ENCODE measurements at regions not wholly inside any gene's neighbourhood (a gene's known extent, or its start where the extent isn't known, plus 50 kb on each side); places are given as distances from the start of the nearest gene placed in this dataset.
"Not testable (repeated sequence)": the region's sequence is repeated elsewhere in the genome, so short reads cannot be mapped to it uniquely, and the experiment has no call there.

GRCh38 chr6:27047725-27048124, 199.8 kb upstream of the PRSS16 start:
- not testable (repeated sequence) for TF ChIP-seq CTCF, MAX (IDR thresholded peaks at IDR 0.05; ENCODE audit: low read depth, low read length)

Data from NB4 (cell line).